ENCODE measurements at regions not wholly inside any gene's neighbourhood (a gene's known extent, or its start where the extent isn't known, plus 50 kb on each side); places are given as distances from the start of the nearest gene placed in this dataset.
"Not testable (repeated sequence)": the region's sequence is repeated elsewhere in the genome, so short reads cannot be mapped to it uniquely, and the experiment has no call there.

- not testable (repeated sequence) for DNase-seq
Observed at GRCh38 chr9:41839786-41840185, 289.4 kb downstream of the CNTNAP3B start.

DNA sequence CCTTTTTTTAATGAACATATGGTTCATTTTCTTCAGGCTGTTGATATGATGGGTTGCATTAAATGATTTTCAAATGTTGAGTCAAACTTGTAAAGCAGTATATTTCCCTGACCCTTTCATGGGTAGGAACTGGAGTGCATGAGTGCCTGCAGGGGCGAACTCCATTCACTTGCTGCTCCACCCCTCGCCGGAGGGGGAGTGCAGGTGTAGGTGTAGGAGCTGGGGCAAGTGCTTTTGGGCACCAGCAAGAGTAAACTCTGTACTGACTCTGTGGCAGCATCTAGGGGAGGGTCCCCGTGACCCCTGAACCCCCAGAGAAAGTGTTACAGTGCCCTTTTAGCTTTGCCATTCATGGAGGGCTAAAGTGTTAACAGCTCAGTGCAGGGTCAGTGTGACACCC lies 290.3 kb downstream of the CNTNAP3B start:
- DNase-seq: not testable (repeated sequence)

GRCh38 chr9:41838562-41838851 lies 290.7 kb downstream of the CNTNAP3B start:
- DNase-seq: not testable (repeated sequence)

GRCh38 chr9:41837684-41838561 lies 291.3 kb downstream of the CNTNAP3B start:
- DNase-seq: not testable (repeated sequence)

- not testable (repeated sequence) for DNase-seq
Observed at GRCh38 chr9:41833108-41833507, 296.1 kb downstream of the CNTNAP3B start.

DNA sequence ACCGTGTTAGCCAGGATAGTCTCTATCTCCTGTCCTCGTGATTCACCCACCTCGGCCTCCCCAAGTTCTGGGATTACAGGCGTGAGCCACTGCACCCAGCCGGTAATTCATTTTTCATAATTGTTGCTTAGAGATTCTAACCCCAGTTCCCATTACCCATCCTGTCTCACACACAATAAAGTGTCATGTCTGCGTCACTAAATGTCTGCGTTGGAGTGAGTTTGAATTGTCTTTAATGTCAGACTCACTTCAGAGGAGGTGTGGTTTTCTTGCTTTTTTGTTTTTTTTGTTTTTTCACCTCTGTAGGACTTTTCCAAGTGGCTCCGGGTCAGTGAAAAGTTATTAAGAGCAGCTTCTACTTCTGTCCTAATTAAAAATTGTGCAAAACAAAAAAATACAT lies 304.5 kb downstream of the CNTNAP3B start:
- not testable (repeated sequence) for DNase-seq

GRCh38 chr9:41802706-41803105 lies 326.5 kb downstream of the CNTNAP3B start:
- DNase-seq: not testable (repeated sequence)

- not testable (repeated sequence) for DNase-seq
Observed at GRCh38 chr9:41798684-41799083, 330.5 kb downstream of the CNTNAP3B start.

DNA sequence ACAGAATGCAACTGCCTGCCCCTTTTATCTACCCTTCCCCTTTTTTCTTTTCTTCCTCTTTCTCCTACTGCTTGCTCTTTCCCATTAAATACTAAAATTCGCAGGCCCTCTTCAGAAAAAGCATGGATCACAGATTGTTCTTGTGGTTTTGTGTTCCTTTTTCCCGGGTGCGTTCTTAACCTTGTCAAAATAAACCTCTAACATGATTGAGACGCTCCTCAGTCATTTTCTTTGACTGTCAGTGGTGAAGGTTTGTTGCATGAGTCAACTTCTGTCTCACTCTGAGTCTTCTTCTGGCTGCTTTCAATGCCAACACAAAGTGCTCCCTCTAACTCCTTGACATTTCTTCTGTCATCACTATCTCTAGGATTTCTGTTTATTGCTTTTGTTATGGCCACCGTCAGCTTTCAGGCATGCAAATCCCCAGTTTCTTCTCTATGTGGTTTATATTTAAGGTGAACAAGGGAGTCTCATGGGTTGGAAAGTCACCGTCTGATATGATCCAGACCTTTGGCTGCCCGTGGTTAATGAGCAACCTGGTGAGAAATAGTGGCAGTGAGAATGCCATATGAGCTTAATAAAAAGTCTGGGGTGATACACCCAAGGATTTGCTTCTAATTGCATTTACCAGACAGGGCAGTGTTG lies 338.4 kb downstream of the CNTNAP3B start:
- not testable (repeated sequence) for DNase-seq

GRCh38 chr9:41790007-41790406 lies 339.2 kb downstream of the CNTNAP3B start:
- not testable (repeated sequence) for DNase-seq

- not testable (repeated sequence) for DNase-seq
Observed at GRCh38 chr9:41789387-41789786, 339.8 kb downstream of the CNTNAP3B start.

DNA sequence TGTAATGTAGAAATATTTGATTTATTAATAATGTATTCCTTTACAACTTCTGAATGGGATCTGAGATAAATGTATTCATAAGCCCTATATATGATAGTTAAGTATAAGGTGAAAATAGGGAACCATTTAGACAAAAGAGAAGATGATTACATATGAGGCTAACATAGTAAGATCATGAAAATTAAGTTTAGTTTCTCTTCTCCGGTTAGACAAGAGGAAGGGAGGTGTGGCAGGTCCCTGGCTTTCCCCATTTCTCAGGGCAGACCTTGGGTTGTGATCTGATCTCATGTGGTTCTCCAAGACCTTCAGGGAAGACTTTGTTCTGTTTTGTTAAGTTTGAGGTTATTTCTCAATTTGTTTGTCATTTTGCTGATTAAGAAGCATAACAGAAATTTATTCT lies 341.3 kb downstream of the CNTNAP3B start:
- not testable (repeated sequence) for DNase-seq

GRCh38 chr9:41787270-41787669 lies 342.0 kb downstream of the CNTNAP3B start:
- not testable (repeated sequence) for DNase-seq

DNA sequence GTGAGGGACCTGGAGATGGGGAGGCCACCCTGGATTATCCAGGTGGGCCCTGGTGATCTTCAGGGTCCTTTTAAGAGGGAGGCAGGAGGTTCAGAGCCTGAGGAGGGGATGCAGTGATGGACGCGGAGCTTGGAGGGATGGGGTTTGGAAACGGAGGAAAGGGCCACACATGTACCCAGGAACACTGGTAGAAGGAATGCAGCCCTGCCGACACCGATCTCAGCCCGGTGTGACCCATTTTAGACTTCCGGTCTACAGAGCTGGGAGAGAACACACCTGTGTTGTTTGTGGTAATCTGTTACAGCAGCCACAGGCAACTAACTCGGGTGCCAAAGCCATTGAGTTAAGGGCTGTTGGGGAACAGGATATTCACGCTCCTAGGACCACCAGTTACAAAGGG lies 345.2 kb downstream of the CNTNAP3B start:
- DNase-seq: not testable (repeated sequence)

GRCh38 chr9:41783070-41783810 lies 346.0 kb downstream of the CNTNAP3B start:
- not testable (repeated sequence) for DNase-seq

DNA sequence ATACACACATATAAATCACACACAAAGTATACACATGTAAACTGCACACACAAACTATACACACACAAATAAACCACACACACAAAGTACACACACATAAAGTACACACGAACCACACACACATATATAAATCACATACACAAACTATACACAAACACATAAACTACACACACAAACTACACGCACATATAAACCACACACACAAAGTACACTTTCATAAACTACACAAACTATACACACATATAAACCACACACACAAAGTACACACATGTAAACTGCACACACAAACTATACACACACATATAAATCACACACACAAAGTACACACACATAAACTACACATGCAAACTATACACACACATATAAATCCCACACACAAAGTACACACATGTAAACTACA lies 347.3 kb downstream of the CNTNAP3B start:
- not testable (repeated sequence) for DNase-seq

DNA sequence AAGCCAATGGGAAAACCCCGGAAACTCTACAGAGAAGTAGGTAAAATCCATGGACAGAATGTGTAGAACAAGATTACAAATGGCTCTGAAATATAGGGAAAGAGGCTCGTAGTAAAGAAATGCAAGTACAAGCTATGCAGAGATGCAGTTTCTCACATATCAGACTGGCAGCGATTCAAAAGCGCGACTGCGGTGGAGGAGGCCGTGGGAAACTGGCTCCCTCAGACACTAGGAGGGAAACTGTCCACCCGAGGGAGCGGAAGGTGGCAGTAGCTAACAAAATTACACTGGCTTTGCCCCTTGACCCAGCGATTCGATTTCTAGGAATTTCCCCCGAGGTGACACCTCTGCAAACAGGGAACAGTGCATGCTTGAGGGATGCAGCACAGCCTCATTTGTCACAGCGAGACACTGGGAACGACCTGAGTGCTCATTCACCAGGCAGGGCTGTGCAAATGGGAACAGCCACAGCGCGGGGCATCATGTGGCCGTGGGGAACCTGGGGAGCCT lies 349.3 kb downstream of the CNTNAP3B start:
- DNase-seq: not testable (repeated sequence)

- DNase-seq: not testable (repeated sequence)
Observed at GRCh38 chr9:41779192-41779591, 350.0 kb downstream of the CNTNAP3B start.

DNA sequence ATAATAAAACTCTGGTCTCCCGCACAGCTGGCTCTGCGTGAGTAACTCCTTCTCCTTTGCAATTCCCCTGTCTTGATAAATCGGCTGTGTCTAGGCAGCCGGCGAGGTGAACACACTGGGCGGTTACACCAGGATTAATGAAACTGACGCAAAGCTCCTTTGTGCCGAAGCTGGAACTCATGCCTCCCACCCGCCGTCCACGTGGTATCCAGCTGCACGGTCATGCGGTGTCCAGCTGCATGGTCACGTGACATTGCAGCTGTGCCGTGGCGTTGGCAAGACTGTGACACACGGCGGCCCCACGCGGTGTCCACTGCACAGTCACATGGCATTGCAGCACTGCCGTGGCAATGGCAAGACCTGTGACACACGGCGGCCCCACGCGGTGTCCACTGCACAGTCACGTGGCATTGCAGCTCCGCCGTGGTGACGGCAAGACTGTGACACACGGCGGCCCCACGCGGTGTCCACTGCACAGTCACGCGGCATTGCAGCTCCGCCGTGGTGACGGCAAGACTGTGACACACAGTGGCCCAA lies 350.6 kb downstream of the CNTNAP3B start:
- DNase-seq: not testable (repeated sequence)

DNA sequence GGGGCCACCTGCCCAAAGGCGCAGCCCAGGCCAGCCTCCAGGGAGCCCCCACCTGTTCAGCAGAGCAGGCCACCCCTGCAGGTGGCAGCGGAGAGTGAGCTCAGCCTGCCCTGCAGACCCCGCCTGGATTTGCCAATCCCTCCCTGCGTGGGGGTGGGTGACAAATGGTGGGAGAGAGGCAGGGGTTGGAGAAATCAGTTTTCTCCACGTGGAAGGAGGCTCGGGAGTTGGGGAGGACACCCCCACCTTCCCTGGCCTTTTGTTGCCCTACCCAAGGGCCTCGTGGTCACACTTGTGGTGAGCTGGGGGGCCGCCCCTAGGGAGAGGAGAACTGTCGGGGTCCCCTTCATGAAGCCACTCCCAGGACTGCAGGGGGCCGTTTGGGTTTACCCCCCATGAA lies 351.7 kb downstream of the CNTNAP3B start:
- not testable (repeated sequence) for DNase-seq

DNA sequence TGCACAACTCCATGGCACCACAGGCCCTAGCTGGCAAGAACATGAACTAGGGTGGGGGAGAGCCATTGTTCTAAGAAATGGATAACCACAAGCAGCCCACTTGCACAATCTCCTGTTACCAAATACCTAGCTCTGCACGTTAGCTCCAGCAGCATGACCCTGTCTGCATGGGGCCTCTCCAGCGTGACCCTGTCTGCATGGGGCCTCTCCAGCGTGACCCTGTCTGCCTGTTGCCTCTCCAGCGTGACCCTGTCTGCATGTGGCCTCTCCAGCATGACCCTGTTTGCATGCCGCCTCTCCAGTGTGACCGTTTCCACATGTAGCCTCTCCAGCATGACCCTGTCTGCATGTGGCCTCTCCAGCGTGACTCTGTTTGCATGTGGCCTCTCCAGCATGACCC lies 356.7 kb downstream of the CNTNAP3B start:
- DNase-seq: not testable (repeated sequence)

DNA sequence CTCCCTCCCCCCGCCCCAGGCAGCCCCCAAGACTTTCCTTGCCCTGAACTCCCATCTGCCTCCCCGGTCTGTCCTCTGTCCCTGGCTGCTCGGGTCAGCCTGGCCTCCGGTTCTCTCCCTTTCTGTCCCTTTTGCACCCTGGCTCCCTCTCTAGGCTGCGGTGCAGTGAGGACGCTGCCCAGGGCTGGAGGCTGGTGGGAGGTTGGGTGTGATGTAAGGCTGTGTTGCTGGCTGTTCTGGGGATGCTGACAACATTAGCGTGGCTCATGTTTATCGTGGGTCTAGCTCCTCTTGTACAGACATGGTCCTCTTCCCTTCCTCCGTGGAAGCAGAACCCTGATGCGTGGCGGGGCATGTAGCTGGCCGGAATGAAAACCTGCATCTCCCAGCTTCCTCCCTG lies 357.5 kb downstream of the CNTNAP3B start:
- DNase-seq: not testable (repeated sequence)

GRCh38 chr9:41754822-41755221 lies 374.4 kb downstream of the CNTNAP3B start:
- not testable (repeated sequence) for DNase-seq

Data from activated CD4-positive, alpha-beta T cell treated with anti-CD3 and anti-CD28 coated beads, Interleukin-10, Interleukin-2, amounts not matched to agents 100 ng/mL and 50 ng/mL, durations not matched to agents 16 hours and 8 hours (primary cell).